GM18870 (cell line): ENCODE measurements at regions not wholly inside any gene's neighbourhood (a gene's known extent, or its start where the extent isn't known, plus 50 kb on each side); places are given as distances from the start of the nearest gene placed in this dataset.

Source experiments
- ATAC-seq: cut with Tn5 transposase; IDR thresholded peaks from one replicate; pipeline ENCODE4 v1.9.1; 2021; ENCODE audit warnings: moderate library complexity; ENCODE audit not compliant: unreplicated experiment

DNA sequence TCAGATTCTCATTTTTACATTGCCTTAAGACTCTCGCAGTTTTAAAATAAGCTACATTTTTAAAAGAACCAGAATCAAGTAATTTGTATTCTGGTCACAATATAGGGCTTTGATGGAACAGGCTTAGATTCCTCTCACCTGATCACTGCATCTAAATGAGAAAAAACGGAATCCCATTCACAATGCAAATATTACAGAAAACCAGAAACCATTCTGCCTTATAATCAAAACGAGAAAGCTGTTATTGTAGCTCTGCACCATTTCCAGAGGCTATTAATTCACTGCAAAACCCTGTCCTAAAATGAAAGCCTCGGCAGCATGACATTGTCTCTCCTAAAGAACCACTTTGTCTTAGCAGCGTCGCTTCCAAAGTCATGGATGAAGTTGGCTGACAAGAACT, 116.1 kb upstream of the ZNF366 start:
- ATAC-seq: no peak

- no peak for ATAC-seq
Observed at GRCh38 chr5:72622170-72622760, 115.1 kb upstream of the ZNF366 start.

DNA sequence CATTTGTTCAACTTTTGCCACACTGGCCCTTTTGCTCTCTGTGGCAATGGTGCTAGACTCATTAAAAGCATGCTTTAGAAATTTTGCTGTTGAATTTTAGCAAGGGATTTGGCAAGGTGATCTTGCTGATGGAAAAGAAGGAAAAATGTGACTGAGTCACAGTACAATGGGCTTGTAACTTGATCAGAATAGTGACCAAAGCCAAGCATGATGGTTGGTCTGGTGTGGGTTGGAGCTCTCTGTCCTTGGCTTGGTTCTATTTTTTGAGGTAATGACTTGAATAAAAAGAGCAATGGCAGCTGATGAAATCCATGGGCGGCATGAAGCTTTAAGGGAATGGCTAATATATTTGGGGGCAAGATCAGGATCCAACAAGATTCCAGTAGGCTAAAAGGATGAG, 114.4 kb upstream of the ZNF366 start:
- no peak for ATAC-seq

DNA sequence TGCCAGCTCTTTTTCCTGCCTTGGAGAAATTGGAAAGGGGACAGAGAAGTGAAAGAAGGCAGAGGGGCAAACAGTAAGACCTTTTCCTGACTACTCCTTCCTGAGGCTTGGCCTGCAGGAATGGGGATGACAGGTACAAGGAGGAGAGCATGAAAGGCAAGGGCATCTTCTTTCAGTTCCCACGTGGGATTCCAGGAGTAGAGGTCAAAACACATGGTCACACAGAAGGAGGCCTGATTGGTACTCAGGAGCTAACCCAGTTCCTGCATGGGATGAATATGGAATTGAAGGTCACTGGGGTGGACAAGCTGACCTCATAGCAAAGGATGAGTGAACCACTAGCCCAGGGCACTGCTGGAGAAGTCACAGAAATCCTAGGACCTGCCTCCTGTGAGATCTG, 112.5 kb upstream of the ZNF366 start:
- no peak for ATAC-seq

GRCh38 chr5:72619251-72619650, 112.0 kb upstream of the ZNF366 start:
- ATAC-seq: no peak

GRCh38 chr5:72618708-72619107, 111.5 kb upstream of the ZNF366 start:
- no peak for ATAC-seq

DNA sequence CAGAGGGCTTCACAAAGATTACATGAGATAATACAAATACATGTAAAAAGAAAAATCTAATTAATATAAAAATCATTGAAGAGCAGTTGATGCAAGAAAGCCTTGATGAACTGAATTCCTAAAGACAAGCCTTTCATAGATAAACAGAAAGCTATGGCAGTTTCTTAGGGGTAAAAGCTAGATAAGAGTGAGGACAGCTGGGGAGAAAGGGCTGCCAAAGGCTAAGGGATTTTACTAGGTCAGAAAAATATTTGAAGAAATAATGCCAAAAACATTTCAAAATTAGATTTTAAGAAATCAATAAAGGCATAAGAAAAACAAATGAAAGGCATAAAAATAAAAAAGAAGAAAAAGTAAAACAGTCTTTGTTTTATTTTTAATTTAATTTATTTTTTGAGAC, 107.9 kb upstream of the ZNF366 start:
- ATAC-seq: no peak

DNA sequence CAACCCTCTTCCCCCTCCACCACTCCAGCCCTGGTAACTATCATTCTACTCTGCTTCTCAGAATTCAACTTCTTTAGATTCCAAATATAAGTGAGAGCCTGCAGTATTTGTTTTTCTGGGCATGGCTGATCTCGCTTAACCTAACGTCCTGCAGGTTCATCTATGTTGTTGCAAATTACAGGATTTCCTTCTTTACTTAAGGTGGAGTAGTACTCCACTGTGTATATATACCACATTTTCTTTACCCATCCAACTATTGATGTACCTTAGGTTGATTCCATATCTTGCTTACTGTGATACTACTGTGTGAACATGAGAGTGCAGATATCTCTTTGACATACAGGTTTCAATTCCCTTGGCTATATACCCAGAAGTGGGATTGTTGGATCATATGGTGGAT, 106.3 kb upstream of the ZNF366 start:
- ATAC-seq: no peak

- no peak for ATAC-seq
Observed at GRCh38 chr5:72612810-72613209, 105.6 kb upstream of the ZNF366 start.

DNA sequence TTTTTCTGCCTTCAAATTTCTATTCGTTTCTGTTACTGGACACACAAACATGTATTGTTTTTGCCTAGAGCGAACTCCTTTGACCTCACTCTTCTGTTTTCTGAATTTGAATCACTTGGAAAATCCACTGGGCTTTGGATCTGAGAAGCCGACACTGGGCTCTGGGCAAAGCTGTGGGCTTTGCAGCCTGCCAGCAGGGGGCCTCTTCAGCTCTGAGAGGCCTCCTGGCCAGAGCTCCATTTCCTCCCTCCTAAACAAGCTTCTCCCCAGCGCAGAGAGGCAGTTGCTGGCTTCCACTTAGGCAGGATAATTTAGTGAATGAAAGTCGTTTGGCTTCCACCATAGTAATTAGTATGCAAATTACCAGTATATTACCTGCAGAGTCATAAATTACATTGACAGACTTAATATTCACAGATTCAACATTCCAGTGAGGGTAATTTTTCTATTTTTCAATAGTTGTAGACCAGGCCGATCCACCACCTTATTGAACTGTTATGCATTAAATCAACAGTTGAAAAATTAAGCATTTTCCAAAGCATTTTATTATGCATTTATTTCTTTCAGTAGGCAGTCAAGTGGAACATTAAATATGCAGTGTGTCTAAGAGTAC, 104.0 kb upstream of the ZNF366 start:
- no peak for ATAC-seq

DNA sequence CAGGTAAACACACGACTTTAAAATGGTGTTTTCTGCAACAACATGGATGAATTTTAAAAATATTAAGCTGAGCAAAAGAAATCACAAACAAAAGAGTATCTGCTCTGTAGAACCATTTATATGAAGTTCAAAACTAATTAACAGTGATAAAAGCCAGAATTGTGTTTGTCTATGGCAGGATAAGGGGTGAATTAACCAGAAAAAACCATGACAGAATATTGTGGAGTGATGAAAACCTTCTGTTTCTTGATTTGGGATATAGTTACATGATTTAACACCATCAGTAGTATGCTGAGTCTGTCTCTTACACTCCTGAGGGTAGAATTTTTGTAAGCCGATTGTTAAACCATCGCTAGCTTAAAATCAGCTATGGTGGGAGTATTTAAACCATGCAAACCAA, 101.7 kb upstream of the ZNF366 start:
- no peak for ATAC-seq

GRCh38 chr5:72608297-72608696, 101.1 kb upstream of the ZNF366 start:
- no peak for ATAC-seq

- no peak for ATAC-seq
Observed at GRCh38 chr5:72607381-72607780, 100.2 kb upstream of the ZNF366 start.

DNA sequence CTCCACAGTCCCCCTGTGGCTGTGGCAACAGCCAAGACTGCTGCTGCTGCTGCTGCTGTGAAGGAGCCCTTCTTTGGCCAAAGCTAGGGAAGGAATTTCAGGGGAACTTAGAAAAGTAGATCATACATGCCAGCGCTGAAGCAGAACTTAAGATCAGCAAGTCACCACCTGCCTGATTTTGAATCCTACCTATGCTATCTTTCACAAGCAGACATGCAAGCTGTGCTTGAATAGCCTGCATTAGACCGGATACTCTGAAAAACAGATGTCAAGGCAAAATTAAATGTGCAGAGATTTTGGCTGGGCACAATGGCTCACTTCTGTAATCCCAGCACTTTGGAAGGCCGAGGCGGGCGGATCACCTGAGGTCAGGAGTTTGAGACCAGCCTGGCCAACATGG, 99.3 kb upstream of the ZNF366 start:
- no peak for ATAC-seq

DNA sequence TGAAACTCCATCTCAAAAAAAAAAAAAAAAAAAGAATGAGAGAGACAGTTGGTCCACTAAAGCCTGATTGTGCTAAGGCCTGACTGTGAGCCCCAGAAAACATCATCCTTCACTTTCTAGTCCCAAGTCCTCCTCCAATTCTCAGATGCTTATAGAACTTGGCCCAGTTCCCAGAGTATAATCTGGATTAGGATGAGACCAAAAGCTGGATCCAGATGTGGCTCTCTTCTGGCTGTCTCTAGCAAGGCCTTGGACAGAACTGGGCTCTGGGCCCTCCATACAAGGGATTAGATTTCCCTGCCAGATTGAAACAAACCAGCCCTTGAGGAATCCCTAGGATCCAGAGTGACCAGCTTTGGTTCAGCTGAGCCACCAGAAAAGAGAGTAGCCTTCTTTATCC, 98.4 kb upstream of the ZNF366 start:
- no peak for ATAC-seq

GRCh38 chr5:72604798-72605154, 97.6 kb upstream of the ZNF366 start:
- no peak for ATAC-seq

DNA sequence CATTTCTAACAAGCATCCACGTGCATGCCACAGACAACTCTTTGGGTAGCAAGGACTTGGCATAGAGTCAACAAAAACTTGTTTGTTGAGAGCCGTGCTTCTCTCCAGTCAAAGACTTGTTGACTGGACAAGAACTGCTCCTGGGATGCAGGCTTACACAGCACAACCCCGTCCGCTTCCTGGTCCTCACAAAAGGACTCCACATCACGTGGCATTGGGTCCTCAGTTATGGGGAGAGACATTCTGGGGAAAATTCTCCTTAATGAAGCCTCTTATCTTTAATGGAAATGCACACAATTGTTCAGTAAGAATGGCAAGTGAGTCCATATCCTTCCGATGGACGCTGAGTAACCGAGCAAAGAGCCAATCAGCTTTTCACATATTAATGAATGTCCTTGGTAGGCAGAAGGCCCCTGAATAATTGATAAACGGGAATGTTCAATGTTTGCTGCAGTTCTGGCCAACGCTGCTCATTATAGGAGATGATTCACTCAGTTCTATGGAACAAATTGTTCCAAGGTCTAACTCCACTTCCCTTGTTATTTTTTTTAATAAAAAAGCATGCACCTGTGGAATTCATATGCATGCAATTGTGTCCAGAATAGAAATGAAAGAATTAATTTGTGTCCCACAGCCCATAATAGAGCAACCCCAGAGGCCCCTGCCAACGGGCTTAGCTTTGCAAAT, 97.0 kb upstream of the ZNF366 start:
- ATAC-seq: no peak

DNA sequence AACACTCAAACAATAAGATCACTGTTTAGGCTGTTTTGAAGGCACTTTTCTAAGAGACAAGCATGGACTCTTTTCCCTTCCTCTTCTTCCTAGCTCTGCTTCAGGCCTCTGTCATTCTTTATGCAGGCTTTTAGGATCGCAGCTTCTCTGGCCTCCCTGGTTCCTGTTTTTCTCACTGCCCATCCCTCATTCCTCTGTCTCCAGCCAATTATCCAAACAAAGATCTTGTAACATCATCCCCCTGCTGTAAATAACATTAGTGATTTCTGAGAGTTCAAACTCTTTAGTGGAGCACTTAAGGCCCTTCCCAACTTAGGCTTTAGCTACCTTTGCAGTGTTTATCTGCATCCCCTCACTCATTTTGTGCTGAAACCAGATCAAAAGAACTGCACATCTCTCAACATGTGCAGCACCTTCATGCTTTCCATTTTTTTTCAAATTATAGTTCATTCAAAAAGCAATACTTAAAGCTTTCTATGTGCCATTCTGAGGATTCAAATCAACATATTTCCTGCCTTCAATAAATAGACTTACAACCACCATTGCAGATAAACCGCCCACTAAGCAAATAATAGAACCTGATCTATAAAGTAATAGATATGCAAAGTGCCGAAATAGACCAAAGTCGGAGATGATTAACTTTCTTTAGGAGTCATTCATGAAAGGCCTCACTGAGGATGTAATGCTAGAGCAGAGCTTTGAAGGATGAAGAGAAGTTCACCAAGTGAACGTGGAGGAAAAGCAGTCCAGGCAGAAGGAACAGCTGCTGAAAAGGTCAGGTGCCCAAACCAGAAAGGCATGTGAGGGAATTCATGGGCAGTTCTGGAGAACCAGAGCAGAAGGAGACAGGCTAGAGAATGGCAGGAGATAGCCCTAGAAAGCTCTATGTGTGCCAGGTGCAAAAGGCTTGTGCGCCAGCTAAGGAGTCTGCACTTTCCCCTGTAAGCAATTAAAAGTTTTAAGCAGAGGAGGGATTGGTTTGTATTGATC, 95.8 kb upstream of the ZNF366 start:
- ATAC-seq: no peak

GRCh38 chr5:72601861-72602260, 94.7 kb upstream of the ZNF366 start:
- ATAC-seq: no peak

- ATAC-seq: no peak
Observed at GRCh38 chr5:72600391-72600981, 93.3 kb upstream of the ZNF366 start.
